Small intestine (tissue), 7 donors: ENCODE measurements at regions not wholly inside any gene's neighbourhood (a gene's known extent, or its start where the extent isn't known, plus 50 kb on each side); places are given as distances from the start of the nearest gene placed in this dataset.
"Not testable (repeated sequence)": the region's sequence is repeated elsewhere in the genome, so short reads cannot be mapped to it uniquely, and the experiment has no call there.

Experiments
- DNase-seq, 2 donors: peaks; one replicate each; pipeline versions ENCODE4 v3.0.0 to v3.0.0-alpha.2; 2013
- FAIRE-seq: peaks from 2 replicates; lab custom pipeline; 2012; peaks lifted over from hg19 to GRCh38; lab: Jason Lieb, UNC
- H3K27ac ChIP-seq, 3 donors: one replicate each; pipeline ENCODE4 v1.5.1; 2013; ENCODE audit warnings: low read length in 2 of 3, mild to moderate bottlenecking in 2 of 3, control low read depth in 1 of 3, inconsistent platforms in 1 of 3, low read depth in 1 of 3, moderate library complexity in 1 of 3
- H3K27me3 ChIP-seq, 3 donors: one replicate each; pipeline ENCODE4 v1.6.1; 2013; ENCODE audit warnings: low read length in 3 of 3, inconsistent platforms in 1 of 3; ENCODE audit not compliant: control insufficient read depth in 3 of 3, insufficient read depth in 3 of 3
- H3K36me3 ChIP-seq, 3 donors: one replicate each; pipeline ENCODE4 v1.6.1; 2013; ENCODE audit warnings: low read length in 3 of 3, inconsistent platforms in 1 of 3, low read depth in 1 of 3, mild to moderate bottlenecking in 1 of 3, moderate library complexity in 1 of 3; ENCODE audit not compliant: control insufficient read depth in 3 of 3, insufficient read depth in 2 of 3
- H3K4me1 ChIP-seq, 3 donors: one replicate each; pipeline ENCODE4 v1.6.1; 2013; ENCODE audit warnings: low read length in 2 of 3, inconsistent platforms in 1 of 3, low read depth in 1 of 3, mild to moderate bottlenecking in 1 of 3, moderate library complexity in 1 of 3; ENCODE audit not compliant: control insufficient read depth in 3 of 3, insufficient read depth in 2 of 3
- H3K4me3 ChIP-seq, 3 donors: one replicate each; pipeline ENCODE4 v1.5.1; 2013; ENCODE audit warnings: low read length in 3 of 3, control low read depth in 1 of 3, inconsistent platforms in 1 of 3, low read depth in 1 of 3, mild to moderate bottlenecking in 1 of 3, moderate library complexity in 1 of 3
- H3K9me3 ChIP-seq, 2 donors: one replicate each; pipeline ENCODE4 v1.6.1; 2013; ENCODE audit warnings: low read depth in 1 of 2, low read length in 1 of 2; ENCODE audit not compliant: control insufficient read depth in 2 of 2, insufficient read depth in 1 of 2
- WGBS, 3 donors: extraction: QIAGEN DNeasy Blood & Tissue Kit; methylation state at CpG; one replicate each; pipeline ENCODE4 v1.1.7; 2013; 5-methylcytosine and 5-hydroxymethylcytosine counted together
- donor health status: healthy with polysubstance abuse.
- donor health status: control.
- donor health status: control.
- donor health status: Bipolar disorder and iron deficiency.
- donor health status: healthy.

- H3K4me1 ChIP-seq = no peaks in the 10 kb centered on the region
- 66 to 85% (median 69%) methylated on average over 2 of the region's 2 CpGs for WGBS, 3 donors
- H3K27ac ChIP-seq = no peak overlapping the region
- no peaks in the 10 kb centered on the region for H3K27me3 ChIP-seq
- H3K4me3 ChIP-seq = no peak overlapping the region
- DNase-seq (no peak), FAIRE-seq (no peak)
- no peaks in the 10 kb centered on the region for H3K36me3 ChIP-seq
- H3K9me3 ChIP-seq = no peaks in the 10 kb centered on the region
Observed at GRCh38 chr5:75828029-75828428, 110.8 kb upstream of the POC5 start.

GRCh38 chr5:75824323-75824722 lies 107.1 kb upstream of the POC5 start:
- WGBS, 3 donors = 84 to 96% (median 90%) methylated on average over 1 of the region's 1 CpG
- no peaks in the 10 kb centered on the region for H3K36me3 ChIP-seq
- H3K4me1 ChIP-seq = no peaks in the 10 kb centered on the region
- DNase-seq = no peak
- no peak overlapping the region for H3K4me3 ChIP-seq
- no peak for FAIRE-seq
- no peaks in the 10 kb centered on the region for H3K9me3 ChIP-seq
- no peak overlapping the region for H3K27ac ChIP-seq
- H3K27me3 ChIP-seq = no peaks in the 10 kb centered on the region

- no peak overlapping the region for H3K27ac ChIP-seq
- no peak overlapping the region for H3K4me3 ChIP-seq
- FAIRE-seq = no peak
- H3K4me1 ChIP-seq = no peaks in the 10 kb centered on the region
- WGBS, 3 donors = 75 to 96% (median 80%) methylated on average over 1 of the region's 1 CpG
- H3K27me3 ChIP-seq = no peaks in the 10 kb centered on the region
- DNase-seq = no peak
- no peaks in the 10 kb centered on the region for H3K36me3 ChIP-seq
- H3K9me3 ChIP-seq = no peaks in the 10 kb centered on the region
Observed at GRCh38 chr5:75823811-75824210, 106.6 kb upstream of the POC5 start.

- H3K27me3 ChIP-seq = no peaks in the 10 kb centered on the region
- H3K36me3 ChIP-seq = no peaks in the 10 kb centered on the region
- WGBS, 3 donors = 90 to 95% (median 95%) methylated on average over 2 of the region's 2 CpGs
- H3K27ac ChIP-seq = no peak overlapping the region
- no peaks in the 10 kb centered on the region for H3K9me3 ChIP-seq
- DNase-seq = no peak
- FAIRE-seq = no peak
- H3K4me3 ChIP-seq = no peak overlapping the region
- H3K4me1 ChIP-seq = no peaks in the 10 kb centered on the region
Observed at GRCh38 chr5:75818661-75819060, 101.4 kb upstream of the POC5 start.

- H3K27me3 ChIP-seq, DNase-seq, H3K9me3 ChIP-seq, H3K27ac ChIP-seq, FAIRE-seq, H3K4me3 ChIP-seq, H3K4me1 ChIP-seq, H3K36me3 ChIP-seq: not testable (repeated sequence)
- WGBS, 3 donors = 71 to 81% (median 80%) methylated on average over 6 of the region's 6 CpGs
Observed at GRCh38 chr5:75799695-75800094, 82.5 kb upstream of the POC5 start.

GRCh38 chr5:75769338-75769737 lies 52.1 kb upstream of the POC5 start:
- 70 to 89% (median 86%) methylated on average over 1 to 2 of the region's 3 CpGs for WGBS, 3 donors
- DNase-seq, H3K4me1 ChIP-seq, H3K9me3 ChIP-seq, H3K27me3 ChIP-seq, H3K4me3 ChIP-seq, FAIRE-seq, H3K27ac ChIP-seq, H3K36me3 ChIP-seq: not testable (repeated sequence)
